AG08396 (cell line): ENCODE measurements at regions not wholly inside any gene's neighbourhood (a gene's known extent, or its start where the extent isn't known, plus 50 kb on each side); places are given as distances from the start of the nearest gene placed in this dataset.

Source experiments
- DNase-seq: peaks from one replicate; pipeline ENCODE4 v3.0.0; 2012; ENCODE audit warnings: low spot score, mixed read lengths

DNA sequence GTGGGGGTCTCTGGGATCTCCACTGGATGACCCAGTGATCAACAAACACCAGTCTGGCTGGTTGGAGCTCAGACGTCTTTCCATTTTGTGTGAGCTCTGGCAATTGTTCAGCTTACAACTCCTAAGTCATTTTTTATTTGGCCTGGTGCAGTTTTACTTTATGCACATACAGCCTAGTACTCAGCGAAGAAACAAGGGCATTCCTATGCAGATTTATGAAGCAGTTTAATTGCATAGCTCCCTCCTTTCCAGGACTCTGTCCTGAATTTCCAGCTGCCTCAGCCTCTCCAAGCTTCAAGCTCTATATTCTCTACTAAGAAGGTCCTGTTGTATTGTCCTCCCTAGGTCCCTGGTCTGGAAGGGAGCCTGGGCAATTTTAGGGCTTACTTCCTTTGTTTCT is 145.6 kb upstream of the GALNT17 start:
- DNase-seq = no peak

DNA sequence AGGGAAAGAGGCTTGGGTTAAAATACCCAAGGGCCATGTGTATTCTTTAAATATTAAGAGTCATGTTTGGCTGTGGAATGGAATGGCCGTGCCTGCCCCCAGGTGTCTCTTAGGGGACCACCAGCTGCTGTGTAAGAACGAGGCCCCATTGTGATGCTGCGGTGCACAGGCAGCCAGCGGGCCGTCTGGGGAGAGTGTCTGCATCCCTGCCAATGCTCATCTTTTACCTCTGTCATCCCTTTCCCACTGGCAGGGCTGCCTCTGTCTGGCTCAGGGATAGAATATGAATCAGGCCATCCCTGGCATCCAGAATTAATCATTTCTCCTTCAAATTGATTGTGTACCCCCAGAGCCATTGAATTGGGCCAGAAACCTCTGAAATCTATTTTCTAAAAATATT is 137.8 kb upstream of the GALNT17 start:
- no peak for DNase-seq

DNA sequence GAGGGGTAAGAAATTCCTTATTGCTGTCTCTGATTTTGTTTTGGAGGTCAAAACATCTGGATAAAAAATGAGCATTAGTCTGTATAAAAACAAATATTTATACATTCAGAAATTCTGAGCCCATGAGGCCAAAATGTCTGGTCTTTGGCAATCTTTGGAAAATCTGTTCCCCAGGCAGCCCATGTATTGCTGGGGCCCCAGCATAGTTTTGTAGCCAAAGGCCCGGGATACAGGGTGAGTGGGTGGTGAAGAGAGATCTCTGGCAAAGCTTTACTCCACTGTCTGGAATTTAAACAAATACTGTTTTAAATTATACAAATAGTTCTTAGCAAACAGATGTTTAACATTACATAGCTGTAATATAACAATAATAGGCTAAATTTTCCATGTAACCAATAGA is 134.7 kb upstream of the GALNT17 start:
- no peak for DNase-seq

GRCh38 chr7:71005109-71005508 is 126.8 kb upstream of the GALNT17 start:
- DNase-seq = no peak

- no peak for DNase-seq
Measured at GRCh38 chr7:71009636-71010035, 122.3 kb upstream of the GALNT17 start.

DNA sequence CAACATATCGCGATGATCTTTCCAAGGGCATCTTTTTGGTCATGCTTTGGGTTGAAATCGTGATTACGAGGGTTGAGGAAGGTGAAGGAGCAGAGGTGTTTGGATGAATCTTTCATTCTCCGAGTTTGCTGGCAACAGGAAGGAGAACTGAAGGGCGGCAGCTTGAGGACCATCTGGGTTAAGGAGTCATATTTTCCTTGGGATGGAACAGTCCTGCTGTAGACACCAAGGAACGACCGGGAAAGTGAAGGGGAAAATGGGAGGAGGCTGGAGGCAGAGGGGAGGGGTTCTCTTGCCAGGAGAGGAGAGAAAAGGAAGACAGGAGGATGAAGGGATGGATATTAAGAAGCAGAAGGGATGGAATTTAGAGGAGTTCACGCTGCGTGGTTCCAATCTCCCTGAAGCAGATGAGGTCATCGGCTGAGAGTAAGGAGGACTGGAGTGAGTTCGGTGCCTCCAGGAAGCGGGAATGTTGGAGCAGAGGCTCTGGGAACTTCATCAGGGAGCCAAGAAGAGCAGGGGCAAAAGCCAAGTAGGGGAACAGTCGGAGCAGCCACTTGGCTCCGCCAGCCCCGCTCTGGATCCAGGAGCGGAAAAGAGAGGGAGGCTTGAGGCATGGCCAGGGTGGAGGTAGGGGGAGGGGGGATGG is 116.6 kb upstream of the GALNT17 start:
- no peak for DNase-seq

GRCh38 chr7:71016401-71016800 is 115.5 kb upstream of the GALNT17 start:
- DNase-seq = no peak

DNA sequence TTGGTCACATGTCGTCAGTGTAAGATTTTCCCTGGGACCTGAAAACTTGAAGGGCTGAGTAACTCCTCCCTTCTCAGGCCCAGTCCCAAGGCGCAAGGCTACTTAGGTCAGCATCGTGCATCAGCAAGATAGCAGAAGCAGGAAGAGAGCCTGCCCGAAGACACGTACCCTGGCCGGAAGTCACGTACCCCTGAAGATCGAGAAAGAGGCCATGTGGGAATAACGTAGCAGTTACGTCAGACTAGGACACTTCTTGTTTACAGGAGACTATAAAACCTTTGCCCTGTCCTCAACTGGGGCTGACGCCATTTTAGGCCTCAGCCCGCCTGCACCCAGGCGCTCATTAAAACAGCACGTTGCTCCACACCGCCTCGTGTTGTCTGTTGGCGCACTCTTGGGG is 114.3 kb upstream of the GALNT17 start:
- DNase-seq = no peak

DNA sequence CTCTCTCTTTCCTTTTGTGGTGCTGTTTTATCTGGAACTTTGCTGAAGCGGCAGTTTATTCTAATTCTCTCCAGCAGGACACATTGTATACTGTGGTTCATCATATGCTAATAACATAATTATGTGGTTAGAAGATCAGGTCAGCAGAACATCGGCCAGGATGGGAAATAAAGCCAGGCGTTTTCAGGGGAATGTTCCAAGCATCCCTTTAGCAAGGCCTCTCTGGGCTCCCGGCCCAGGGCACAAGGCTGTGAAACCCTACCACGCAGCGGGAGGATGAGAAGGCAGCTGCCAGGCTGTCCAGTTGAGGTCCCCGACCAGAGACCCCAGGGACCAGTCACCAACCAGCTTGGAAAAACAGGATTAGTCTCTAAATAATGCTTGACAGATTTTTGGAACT is 112.2 kb upstream of the GALNT17 start:
- no peak for DNase-seq

DNA sequence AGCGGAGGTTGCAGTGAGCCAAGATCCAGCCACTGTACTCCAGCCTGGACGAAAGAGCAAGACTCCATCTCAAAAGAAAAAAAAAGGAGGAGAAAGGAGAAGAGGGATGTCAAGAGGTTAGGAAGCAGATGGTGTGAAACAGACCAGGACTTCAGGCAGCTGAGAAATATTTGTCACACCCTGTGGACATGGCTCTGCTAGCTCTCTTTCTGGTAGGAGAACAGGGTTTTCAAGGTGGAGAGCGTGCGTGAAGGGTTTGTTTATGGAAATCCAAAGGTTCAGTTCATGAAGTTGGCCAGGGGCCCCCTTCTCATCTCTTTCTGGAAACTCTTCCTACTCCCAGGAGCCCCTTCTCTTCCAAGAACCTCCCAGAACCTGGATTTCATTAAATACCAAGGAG is 110.8 kb upstream of the GALNT17 start:
- no peak for DNase-seq

DNA sequence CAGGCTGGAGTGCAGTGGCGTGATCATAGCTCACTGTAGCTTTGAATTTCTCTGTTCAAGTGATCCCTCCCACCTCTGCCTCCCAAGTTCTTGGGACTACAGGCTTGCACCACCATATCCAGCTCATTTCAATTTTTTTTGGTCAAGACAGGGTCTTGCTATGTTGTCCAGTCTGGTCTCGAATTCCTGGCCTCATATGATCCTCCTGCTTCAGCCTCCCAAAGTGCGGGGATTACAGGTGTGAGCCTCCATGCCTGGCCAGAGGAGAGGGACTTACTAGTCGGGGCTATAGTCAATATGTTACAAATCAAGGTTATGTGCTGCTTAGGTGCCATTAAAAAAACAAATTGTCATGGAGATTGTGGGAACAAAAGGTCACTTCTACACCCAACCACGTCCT is 105.3 kb upstream of the GALNT17 start:
- DNase-seq = no peak

DNA sequence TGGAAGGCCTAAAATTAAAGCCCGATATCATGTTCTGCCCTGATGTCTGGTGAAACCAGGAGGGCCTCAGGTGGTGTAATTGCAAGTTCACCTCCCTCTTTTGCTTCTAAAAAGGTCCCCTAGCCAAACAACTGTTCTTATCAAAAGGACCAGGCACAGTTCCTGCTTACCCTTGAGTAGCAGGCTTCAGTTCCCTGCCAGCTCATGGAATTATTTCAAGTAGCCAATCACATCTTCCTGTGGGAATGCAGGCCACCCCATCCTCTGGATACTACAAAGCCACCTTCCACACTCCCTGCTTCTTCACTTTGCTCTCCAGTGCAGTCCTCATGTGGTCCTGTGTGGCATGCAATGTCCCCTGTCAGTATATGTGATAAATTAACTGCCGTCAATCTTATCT is 97.7 kb upstream of the GALNT17 start:
- no peak for DNase-seq

DNA sequence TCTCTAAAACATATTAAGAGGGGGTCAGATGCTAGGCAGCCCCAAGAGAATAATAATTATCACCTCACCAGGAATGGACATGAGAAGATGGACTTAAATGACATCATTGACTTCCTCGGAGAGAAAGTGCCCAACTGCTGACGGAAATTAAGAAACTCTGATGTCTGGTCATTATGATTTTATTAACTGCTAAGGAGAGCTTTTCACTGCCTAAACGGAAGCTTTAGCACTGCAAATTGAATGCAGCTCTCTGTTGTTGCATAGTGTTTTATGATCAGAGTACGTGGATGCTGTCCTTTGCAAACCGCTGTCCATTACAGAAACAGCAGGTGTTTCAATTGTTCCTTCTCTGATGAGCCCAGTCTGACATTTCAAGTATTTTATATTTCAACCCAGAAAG is 89.4 kb upstream of the GALNT17 start:
- DNase-seq = no peak

DNA sequence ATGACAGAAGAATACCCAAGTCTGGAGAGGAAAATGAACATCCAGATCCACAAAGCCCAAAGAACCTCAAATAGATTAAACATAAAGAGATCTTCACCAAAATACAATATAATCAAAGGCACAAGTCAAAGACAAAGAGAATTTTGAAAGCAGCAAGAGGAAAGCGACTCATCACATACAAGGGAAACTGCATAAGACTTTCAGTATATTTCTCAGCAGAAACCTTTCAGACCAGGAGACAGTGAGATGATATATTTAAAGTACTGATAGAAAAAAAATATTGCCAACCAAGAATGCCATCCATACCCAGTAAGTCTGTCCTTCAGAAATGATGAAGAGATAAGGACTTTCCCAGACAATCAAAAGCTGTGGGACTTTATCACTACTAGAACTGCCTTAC is 81.5 kb upstream of the GALNT17 start:
- DNase-seq = no peak

DNA sequence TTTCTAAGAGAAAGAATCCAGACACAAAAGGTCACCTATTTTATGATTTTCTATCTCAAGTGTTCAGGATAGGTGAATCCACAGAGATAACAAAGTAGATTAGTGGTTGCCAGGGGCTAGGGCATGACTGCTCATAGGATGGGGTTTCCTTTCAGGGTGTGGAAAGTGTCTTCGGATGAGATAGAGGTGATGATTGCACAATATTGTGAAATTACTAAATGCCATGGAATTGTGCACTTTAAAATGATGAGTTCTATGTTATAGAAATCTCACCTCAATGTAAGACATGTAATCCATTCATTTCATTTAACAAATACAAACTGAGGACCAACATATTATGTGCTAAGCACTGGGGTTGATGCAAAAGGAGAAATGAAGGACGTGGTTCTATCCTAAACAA is 76.4 kb upstream of the GALNT17 start:
- DNase-seq = no peak

DNA sequence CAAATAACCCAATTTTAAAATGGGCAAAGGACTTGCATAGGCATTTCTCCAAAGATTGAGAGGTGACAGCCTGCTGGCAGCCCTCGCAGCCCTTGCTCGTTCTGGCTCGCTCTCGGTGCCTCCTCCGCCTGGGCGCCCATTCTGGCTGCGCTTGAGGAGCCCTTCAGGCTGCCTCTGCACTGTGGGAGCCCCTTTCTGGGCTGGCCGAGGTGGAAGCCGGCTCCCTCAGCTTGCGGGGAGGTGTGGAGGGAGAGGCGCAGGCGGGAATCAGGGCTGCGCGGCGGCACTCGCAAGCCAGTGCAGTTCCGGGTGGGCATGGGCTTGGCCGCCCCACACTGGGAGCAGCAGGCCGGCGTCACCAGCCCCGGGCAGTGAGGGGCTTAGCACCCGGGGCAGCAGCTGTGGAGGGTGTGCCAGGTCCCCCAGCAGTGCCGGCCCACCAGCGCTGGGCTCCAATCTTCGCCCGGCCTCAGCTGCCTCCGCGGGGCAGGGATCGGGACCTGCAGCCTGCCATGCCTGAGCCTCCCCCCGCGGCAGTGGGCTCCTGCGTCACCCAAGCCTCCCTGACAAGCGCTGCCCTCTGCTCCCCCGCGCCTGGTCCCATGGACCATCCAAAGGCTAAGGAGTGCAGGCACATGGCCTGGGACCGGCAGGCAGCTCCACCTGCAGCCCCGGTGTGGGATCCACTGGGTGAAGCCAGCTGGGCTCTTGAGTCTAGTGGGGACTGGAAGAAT is 54.0 kb upstream of the GALNT17 start:
- DNase-seq = no peak
